ENCODE measurements at regions not wholly inside any gene's neighbourhood (a gene's known extent, or its start where the extent isn't known, plus 50 kb on each side); places are given as distances from the start of the nearest gene placed in this dataset.

- Mint-ChIP-seq H3K4me1 (ENCODE audit: low read depth) (no peaks in the 10 kb centered on the region), H3K36me3 (ENCODE audit: low read depth) (no peaks in the 10 kb centered on the region), H3K9me3 (peaks cover 21% of the 10 kb centered on the region)
These were observed 66.7 kb upstream of the PRR20A start for GRCh38 chr13:57073983-57074382.

GRCh38 chr13:57075588-57075987, 65.1 kb upstream of the PRR20A start:
- Mint-ChIP-seq H3K4me1 (ENCODE audit: low read depth) (no peaks in the 10 kb centered on the region), H3K9me3 (peaks cover 15% of the 10 kb centered on the region), H3K27ac (no peak overlapping the region), H3K27me3 (ENCODE audit: low read depth) (no peaks in the 10 kb centered on the region), H3K4me3 (no peak overlapping the region), H3K36me3 (ENCODE audit: low read depth) (no peaks in the 10 kb centered on the region)
- DNase-seq (ENCODE audit: low spot score): no peak

More at GRCh38 chr13:57073983-57074382, 66.7 kb upstream of the PRR20A start:
- Mint-ChIP-seq H3K27me3 (ENCODE audit: low read depth) (no peaks in the 10 kb centered on the region), H3K27ac (no peak overlapping the region), H3K4me3 (no peak overlapping the region)
- DNase-seq (ENCODE audit: low spot score): no peak

- peaks cover 40% of the 10 kb centered on the region for H3K9me3 Mint-ChIP-seq
- no peak overlapping the region for H3K27ac Mint-ChIP-seq
- no peaks in the 10 kb centered on the region for H3K36me3 Mint-ChIP-seq (ENCODE audit: low read depth)
- no peak overlapping the region for H3K4me3 Mint-ChIP-seq
- H3K27me3 Mint-ChIP-seq (ENCODE audit: low read depth): no peaks in the 10 kb centered on the region
- H3K4me1 Mint-ChIP-seq (ENCODE audit: low read depth): no peaks in the 10 kb centered on the region
- no peak for DNase-seq (ENCODE audit: low spot score)
These were observed 53.7 kb upstream of the PRR20A start for GRCh38 chr13:57087006-57087405.

Data from T-helper 2 cell treated with Interferon-gamma antibody and Interleukin-4, amounts not matched to agents 5 μg/mL and 100 μg/mL, for 36 hours (primary cell).